ENCODE measurements at regions not wholly inside any gene's neighbourhood (a gene's known extent, or its start where the extent isn't known, plus 50 kb on each side); places are given as distances from the start of the nearest gene placed in this dataset.
"Not testable (repeated sequence)": the region's sequence is repeated elsewhere in the genome, so short reads cannot be mapped to it uniquely, and the experiment has no call there.

DNA sequence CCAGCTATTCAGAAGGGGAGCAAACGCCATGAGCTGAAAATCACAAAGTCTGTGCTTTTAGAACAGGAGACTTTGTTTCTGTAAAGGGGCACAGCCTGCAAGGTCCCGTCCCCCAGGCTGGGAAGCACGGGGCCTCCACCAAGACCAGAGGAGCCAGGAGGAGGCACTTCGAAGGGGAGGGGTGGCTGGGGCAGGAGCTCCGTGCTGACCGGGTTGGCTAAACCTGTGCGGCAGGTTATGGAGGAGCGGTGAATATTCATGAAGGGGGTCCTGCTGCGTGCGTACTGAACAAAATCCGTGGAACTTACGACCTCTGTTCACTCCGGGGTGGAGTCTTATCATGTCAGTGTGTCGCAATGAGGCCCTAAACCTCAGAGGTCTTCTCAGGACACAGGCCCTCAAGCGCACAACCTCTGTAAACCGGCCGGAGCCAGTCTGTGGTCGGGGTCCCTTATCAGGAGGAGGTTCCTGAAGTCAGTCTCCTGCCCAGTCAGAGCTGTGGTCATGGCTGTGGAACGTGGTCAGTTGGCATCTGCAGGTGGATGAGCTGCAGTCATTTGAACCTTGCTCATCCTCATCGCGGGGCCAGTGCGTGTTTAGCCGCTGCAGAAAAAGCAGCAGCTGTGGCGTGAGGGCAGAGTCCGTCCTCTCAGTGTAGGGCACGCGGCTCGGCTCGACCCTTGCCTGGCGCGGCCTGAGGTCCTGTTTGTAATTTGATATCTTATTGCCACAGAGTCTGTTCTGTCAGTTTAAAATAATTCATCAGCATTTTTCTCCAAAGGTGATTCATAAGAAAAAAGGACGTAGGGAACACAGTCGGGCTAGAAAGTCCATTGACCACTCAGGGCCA, 5507.7 kb upstream of the TPTE start:
- not testable (repeated sequence) for DNase-seq (ENCODE audit: extremely low read depth, low read depth)

DNA sequence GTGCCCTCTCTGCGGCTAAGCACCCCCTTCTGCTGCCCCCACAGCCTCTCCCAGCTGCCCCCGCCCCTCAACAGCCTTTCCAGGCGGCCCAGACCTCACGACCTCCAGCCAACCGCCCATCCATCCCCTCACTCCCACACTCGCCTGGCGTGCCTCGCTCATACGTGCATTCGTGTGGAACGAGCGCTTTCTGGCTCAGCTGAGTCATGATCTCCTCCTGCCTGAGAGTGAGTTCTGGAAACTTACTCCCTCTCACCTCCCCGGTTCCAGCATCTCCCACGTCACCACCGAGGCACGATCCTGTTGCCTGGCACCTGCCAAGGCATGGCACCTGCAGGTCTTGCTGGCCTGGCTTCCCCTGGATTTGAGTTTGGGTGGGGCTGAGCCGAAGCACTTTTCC, 5506.2 kb upstream of the TPTE start:
- not testable (repeated sequence) for DNase-seq (ENCODE audit: extremely low read depth, low read depth)

DNA sequence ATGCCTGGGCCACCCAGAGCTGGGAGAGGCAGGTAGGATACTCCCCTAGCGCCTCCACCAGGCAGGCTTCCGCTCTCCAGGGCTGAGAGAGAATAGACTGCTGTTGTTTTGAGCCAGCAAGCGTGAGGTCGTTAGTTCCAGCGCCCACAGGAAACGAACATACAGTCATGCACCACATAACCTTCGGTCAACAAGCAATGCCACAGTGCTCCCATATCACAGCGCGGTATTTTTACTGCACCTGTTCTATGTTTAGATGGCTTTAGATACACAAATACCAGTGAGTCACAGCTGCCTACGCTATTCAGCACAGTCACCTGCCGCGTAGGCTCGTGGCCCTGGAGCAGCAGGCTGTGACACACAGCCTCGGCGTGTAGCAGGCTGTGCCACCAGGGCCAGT, 5502.3 kb upstream of the TPTE start:
- not testable (repeated sequence) for DNase-seq (ENCODE audit: extremely low read depth, low read depth)

DNA sequence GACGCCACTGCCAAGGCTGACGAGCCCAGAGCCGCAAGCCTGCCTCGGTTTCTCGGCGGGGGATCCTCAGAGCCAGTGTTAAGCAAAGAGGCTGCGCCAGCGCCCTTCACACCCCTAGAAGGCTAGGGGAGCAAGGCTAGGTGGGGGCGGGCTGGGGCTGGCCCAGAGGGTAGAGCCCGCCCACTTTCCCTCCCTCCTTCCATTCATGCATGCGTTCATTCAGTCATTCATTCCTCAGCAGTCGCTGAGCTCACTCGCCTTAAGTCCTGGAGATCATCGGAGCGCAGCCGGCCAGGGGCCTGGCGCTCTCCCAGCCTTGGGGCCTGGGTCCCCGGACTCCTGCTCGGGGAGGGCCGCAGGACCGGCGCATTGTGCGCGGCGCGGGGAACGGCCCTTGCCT, 5499.6 kb upstream of the TPTE start:
- DNase-seq (ENCODE audit: extremely low read depth, low read depth), result not testable (repeated sequence)

DNA sequence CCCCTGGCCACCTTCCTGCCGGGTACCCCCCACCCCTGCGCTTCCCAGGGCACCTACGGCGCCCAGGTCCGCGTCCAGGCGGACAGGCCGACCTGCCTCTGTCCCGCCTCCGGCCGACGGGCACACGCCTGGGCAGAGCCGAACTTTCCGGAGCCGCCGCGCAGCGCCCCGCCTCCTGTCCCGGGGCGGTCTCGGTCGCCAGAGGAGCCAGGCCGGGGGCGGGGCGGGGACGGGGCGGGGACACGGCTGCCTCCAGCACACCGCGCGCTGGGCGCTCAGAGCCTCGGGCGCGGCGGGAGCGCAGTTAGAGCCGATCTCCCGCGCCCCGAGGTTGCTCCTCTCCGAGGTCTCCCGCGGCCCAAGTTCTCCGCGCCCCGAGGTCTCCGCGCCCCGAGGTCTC, 5499.1 kb upstream of the TPTE start:
- DNase-seq (ENCODE audit: extremely low read depth, low read depth), result not testable (repeated sequence)

DNA sequence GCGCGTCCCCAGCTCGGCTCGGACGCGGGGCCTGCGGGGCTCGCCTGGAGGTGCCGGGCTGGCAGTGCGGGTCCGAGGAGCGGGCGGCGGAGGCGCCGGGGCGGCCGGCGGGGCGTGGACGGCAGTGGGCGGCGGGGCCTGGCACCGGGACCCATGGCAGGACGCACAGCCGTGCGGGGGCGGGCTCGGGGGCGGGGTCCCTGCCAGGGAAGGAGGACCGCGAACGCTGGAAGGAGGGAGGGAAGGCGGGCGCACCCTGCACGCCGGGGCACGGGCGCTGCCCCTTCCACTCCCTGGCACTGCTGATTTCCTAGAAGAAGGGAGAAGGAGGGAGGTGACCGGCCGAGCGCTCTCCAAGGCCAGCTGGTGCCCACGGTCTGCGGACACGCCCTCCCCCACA, 5498.6 kb upstream of the TPTE start:
- not testable (repeated sequence) for DNase-seq (ENCODE audit: extremely low read depth, low read depth)

DNA sequence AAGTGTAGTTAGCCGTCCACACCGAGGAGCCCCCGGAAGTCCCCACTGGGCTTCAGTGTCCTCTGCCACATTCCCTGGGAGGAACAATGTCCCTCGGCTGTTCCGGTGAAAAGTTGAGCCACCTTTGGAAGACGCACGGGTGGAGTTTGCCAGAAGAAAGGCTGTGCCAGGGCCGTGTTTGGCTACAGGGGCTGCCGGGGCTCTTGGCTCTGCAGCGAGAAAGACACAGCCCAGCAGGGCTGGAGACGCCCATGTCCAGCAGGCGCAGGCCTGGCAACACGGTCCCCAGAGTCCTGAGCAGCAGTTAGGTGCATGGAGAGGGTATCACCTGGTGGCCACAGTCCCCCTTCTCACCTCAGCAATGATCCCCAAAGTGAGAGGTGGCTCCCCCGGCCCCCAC, 5486.2 kb upstream of the TPTE start:
- not testable (repeated sequence) for DNase-seq (ENCODE audit: extremely low read depth, low read depth)

DNA sequence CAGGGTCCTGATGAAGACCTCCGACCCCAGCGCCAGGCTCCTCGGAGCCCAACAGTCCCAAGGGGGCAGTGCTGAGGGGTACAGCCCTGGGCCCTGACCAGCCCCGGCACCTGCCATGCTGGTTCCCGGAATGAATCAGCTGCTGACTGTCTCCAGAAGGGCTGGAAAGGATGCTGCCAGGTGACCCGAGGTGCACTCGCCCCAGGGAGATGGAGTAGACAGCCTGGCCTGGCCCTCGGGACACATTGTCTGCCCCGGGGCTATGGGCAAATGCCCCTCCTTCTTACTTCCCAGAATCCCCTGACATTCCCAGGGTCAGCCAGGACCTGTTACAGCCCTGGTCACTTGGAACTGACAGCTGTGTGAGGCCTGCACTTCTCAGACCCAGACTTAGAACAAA, 5485.8 kb upstream of the TPTE start:
- DNase-seq (ENCODE audit: extremely low read depth, low read depth), result not testable (repeated sequence)

DNA sequence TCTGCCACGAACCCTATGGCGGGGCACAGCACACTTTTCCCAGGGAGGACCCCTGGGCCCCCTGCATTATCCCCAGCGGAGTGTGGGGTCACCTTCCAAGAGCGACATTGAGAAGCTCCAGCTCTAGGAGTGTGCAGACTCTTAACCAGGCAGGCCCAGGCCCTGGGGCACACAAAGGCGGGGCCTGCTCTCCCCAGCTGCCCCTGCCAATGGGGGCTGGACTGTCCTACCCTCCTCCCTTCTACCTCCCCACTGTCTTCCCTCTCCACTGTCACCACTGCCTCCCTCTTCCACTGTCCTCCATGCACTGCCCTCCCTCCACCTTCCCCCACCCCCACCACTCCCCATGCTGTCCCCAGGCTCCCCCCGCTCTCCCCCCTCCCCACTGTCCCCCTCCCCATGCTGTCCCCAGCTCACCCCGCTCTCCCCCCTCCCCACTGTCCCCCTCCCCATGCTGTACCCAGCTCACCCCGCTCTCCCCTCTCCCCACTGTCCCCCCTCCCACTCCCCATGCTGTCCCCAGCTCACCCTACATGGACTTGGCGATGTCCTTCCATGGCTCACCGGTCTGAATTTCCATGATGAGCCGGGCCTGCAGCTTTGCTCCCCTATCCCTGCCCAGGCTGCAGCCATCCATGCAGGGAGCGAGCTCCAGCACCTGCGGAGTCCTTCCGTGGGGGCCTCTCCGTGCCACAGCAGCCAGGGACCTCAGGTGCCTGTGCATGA, 5483.6 kb upstream of the TPTE start:
- not testable (repeated sequence) for DNase-seq (ENCODE audit: extremely low read depth, low read depth)

DNA sequence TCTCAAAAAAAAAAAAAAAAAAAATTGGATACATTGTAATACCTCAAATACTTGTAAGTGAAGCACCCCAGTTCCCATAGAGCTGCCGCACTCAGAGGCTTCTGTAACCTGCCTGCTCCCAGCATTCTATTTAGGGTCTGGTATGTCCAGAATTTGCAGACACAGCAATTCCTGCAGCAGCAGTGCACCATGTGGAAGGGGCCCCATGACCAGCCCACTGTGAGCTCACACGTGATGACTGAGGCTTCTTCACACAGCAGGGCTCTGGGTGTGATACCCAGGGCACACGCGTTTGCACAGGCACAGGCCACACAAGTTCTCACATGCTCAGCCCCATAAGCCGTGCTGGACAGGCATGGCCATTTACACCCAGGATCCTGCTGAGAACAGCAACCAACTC, 5481.5 kb upstream of the TPTE start:
- DNase-seq (ENCODE audit: extremely low read depth, low read depth), result not testable (repeated sequence)

DNA sequence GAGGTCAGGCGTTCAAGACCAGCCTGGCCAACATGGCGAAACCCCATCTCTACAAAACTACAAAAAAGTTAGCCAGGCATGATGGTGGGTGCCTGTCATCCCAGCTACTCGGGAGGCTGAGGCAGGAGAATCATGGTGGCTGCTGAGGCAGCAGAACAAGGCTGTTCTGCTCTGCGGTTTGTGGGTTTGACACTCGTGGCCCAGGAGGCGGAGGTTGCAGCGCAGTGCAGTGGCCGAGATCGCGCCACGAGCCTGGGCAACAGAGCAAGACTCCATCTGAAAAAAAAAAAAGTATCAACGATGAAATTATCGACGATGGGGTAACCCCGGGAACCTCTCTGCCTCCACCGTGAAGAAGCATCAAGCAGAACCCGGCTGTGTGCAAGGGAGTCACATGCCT, 5478.8 kb upstream of the TPTE start:
- DNase-seq (ENCODE audit: extremely low read depth, low read depth), result not testable (repeated sequence)

DNA sequence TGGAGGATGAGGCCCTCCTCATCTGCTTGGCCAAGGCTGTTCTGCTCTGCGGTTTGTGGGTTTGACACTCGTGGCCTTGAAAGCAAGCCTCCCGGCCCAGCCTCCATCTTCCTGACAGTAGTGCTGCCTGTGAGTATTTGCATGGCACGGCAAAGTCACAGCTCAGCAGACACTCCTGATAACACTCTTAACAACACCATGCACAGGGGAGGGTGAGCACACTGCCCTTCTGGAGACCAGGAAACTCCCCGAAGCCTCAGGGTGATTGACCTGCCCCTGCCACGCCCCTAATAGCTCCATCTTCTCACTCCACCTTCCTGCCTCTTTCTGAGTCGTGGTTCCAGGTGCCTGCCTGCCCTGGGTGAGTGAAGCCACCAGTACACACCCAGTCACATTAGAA, 5476.6 kb upstream of the TPTE start:
- not testable (repeated sequence) for DNase-seq (ENCODE audit: extremely low read depth, low read depth)

DNA sequence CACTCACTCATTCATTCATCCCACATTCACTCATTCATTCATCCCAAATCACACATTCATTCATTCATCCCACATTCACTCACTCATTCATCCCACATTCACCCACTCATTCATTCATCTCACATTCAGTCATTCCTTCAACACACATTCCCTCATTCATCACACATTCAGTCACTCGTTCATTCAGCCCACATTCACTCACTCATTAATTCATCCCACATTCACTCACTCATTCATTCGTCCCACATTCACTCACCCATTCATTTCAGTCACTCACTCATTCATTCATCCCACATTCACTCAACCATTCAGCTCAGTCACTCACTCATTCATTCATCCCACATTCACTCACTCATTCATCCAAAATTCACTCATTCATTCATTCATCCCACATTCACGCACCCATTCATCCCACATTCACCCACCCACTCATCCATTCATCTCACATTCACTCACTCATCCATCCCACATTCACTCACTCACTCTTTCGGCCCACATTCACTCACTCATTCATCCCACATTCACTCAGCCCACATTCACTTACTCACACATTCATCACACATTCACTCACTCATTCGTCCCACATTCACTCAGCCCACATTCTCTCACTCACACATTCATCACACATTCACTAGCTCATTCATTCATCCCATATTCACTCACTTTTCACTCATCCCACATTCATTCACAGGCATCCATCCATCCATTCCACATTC, 5469.9 kb upstream of the TPTE start:
- not testable (repeated sequence) for DNase-seq (ENCODE audit: extremely low read depth, low read depth)

DNA sequence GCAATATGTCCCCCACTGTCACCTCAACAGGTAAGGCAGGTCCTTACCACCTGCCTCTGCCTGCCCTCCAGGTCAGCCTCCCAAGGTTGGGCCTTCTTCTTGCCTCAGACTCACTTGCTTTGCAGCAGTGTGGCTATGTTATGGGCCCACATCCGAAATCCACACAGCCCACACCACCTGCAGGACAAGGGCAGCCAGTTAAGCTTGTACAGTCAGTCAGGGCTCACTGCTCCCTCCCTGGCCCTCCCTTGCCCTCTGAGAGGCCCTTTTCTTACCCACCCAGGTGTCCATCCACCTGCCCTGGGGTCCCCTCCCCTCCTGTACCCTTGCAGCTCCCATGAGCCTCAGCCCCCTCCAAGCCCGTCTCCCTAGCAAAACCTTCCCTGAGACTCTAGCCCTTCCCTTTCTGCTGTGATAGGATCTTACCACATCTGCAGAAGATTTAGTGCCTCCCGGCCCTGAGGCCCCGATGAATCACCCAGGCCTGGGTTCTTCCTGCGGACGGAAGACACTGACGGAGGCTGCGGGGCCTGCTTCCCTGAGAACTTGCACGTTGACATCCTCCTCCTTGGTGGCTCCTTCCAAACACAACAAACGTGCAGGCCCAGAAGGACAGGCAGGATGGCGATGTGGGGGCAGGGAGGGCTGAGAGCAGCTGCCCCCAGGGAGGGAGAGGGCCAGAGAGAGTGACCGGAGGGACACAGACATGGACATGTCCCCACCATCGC, 5466.2 kb upstream of the TPTE start:
- not testable (repeated sequence) for DNase-seq (ENCODE audit: extremely low read depth, low read depth)

DNA sequence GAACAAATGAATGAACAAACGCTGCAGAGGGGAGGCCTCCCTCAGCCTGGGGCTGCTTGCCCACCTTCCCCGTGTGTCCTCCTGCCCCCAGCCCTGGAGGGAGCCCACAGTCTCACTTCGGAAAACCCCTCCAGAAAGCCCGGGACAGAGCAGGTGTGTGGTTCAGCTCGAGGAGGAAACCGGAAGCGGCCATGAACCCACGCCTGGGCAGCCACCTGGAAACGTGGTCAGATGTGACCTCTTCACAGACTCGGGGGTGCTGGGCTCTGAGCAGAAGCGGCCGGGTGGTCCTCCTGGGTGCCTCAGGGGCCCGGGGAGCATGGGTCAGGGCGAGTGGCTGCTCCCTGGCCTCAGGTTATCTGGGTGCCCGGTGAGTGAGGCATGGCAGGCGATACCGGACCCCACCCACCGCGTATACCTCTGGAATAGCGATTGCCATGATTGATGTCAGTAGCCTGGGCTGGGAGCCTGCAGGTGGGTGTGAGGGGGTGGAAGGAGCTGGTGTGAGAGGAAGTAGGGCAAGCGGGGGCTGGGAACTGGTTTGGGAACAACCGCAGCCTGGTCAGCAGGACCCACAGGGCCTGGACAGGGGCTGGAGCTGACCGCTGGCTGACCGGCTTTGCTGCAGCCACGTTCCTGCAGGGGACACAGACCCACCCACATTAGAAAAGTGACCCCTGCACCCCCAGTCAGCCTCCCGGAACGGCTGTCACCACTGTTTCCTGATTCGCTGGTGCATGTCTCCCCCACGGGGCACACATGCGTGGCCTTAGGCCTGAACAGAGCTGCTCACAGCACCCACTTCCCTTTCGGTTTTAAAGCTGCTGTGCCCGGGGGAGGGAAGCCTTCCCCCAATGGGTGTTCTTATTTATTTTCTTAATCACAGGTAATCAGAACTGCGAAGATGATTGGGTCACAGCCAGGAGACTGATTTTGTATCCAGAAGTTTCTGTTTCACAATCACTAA, 5465.1 kb upstream of the TPTE start:
- DNase-seq (ENCODE audit: extremely low read depth, low read depth), result not testable (repeated sequence)

DNA sequence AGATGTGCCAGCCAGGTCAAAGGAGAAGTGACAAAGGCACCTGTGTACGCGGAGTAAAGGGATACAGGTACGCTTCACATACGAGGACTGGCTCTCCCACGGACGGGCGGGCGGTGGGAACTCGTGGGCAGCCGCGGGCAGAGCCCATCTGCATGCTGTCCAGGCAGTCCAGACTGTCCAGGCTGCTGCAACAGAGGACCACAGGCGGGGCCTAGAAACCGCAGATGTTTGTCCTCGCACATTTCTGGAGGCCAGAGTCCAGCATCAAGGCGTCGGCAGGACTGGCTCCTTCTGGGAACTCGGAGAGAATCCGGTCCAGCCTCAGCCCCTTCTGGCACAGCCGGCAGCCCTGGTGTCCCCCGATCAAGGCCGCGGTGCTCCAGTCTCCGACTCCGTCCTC, 5464.3 kb upstream of the TPTE start:
- not testable (repeated sequence) for DNase-seq (ENCODE audit: extremely low read depth, low read depth)

DNA sequence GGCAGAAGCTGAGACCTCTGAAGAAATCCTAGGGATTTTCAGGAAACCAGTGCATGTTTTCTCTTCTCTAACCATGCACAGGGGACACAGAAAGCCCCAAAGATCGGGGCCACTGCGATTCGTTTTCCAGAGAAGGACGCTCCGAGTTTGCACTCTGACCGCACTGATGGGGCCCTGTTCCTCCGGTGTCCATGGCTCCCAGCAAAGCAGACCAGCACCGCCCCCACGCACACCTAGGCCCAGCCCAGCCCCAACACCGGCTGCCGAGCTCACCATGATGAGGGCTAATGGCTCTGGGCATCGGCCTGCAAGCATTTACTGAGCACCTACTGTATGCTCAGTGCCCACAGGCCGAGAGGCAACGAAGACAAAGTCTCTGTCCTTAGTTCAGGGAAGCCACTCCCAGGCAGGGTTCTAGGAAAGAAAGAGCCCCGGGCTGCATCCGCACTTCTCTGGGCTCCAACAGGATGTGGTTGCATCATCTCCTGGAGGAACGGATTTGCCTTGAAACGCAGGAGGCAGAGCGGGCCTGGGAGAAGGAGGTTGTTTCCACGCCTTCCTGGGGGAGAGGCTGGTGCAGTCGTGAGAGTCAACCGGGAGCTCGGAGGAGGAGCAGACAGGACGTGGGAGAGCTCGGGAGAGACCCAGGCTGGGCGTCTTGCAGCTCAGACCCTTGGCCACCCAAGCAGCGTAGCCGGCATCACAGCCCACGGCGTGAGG, 5460.9 kb upstream of the TPTE start:
- DNase-seq (ENCODE audit: extremely low read depth, low read depth), result not testable (repeated sequence)

DNA sequence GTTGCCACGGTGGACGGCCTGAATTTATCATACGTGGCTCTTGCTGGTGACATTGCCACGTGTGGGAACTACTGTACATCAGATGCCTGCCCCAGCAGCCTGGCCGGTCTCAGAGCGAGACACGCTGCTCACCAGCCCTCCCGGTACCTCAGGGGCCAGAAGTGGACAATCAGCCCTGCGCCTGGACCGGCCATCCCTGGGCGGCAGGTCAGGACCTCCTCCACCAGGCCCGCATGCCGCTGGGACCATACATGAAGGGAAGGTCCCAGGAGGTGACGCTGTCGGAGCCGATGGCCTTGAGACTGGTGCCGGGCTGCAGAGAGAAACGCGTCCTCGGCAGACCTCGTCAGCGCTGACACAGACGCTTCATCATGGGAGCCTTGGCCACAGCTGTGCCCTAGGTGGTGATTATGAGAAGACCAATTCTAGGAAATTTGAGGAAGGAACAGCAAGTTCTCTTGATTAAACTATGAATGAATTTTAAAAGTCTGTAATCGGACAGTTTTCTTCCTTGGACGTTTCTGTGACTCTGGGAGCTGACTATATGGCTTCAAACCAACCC, 5456.7 kb upstream of the TPTE start:
- DNase-seq (ENCODE audit: extremely low read depth, low read depth), result not testable (repeated sequence)
